GM18870 (cell line): ENCODE measurements at regions not wholly inside any gene's neighbourhood (a gene's known extent, or its start where the extent isn't known, plus 50 kb on each side); places are given as distances from the start of the nearest gene placed in this dataset.
"Not testable (repeated sequence)": the region's sequence is repeated elsewhere in the genome, so short reads cannot be mapped to it uniquely, and the experiment has no call there.

Experiments
- ATAC-seq: cut with Tn5 transposase; IDR thresholded peaks from one replicate; pipeline ENCODE4 v1.9.1; 2021; ENCODE audit warnings: moderate library complexity; ENCODE audit not compliant: unreplicated experiment

- ATAC-seq, result no peak
Observed at GRCh38 chr20:22732751-22733150, 148.4 kb upstream of the FOXA2 start.

DNA sequence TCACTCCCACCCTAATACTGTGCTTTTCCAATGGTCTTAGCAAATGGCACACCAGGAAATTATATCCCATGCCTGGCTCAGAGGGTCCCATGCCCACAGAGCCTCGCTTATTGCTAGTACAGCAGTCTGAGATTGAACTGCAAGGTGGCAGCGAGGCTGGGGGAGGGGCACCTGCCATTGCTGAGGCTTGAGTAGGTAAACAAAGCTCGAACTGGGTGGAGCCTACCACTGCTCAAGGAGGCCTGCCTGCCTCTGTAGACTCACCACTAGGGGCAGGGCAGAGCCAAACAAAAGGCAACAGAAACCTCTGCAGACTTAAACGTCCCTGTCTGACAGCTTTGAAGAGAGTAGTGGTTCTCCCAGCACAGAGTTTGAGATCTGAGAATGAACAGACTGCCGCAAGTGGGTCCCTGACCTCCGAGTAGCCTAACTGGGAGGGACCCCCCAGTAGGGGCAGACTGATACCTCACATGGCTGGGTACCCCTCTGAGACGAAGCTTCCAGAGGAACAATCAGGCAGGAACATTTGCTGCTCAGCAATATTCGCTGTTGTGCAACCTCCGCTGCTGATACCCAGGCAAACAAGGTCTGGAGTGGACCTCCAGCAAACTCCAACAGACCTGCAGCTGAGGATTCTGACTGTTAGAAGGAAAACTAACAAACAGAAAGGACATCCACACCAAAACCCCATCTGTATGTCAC, 150.7 kb upstream of the FOXA2 start:
- ATAC-seq, result not testable (repeated sequence)

GRCh38 chr20:22740829-22741228, 156.5 kb upstream of the FOXA2 start:
- no peak for ATAC-seq

DNA sequence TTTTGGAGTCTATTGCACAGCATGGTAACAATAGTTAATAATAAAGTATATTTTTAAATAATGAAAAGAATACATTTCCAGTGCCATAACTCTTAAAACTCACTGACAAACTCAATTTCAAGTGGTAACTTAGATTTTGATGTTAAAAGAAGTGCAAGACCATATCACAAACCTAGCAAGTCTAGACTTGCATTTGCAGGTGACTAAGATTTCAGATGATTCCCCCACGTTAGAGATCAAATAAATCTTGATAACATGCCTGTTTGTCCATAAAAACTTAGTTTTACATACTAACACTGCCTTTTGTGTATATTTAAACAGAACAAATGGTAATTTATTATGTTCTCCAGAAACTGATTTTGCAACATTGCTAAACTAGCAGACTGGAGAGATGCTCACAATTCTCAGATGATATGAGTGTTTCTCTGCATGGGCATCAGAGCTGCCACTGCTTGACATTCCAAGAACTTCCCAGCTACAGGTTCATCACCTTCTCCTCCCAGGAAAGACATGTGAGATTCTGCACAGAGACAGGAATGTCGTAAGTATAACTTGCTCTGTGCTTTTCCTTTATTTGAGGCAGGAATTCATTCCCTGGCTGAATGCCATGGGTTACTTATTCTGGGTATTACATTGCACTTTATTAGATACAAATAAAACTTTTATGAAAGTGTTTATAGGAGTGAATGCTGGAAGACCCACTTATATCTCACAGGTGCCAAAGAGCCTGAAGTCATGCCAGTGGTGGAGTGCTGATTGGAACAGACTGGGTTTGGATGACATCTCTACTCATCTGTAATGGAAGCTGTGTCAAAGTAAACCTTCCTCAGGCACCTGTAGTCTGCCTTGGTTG, 160.2 kb upstream of the FOXA2 start:
- ATAC-seq, result no peak

GRCh38 chr20:22745194-22745500, 160.8 kb upstream of the FOXA2 start:
- no peak for ATAC-seq

DNA sequence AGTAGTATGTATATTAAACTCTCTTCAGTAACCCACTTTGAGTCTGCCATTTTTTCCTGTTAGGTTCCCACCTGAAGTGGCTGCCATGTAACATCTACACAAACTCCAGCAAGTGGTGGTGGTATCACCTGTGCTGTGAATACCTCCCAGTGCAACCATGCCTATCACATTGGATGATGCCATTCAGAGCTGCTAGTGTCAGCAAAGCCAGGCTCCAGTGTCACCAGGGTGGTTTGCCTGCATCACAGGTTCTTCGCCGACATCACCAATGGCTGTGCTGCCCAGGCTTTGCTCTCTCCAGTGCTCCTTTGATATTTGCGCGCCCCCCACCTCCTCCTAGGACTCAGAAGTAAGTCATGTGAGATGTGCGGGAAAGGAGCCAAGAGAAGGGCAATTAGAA, 162.6 kb upstream of the FOXA2 start:
- no peak for ATAC-seq

DNA sequence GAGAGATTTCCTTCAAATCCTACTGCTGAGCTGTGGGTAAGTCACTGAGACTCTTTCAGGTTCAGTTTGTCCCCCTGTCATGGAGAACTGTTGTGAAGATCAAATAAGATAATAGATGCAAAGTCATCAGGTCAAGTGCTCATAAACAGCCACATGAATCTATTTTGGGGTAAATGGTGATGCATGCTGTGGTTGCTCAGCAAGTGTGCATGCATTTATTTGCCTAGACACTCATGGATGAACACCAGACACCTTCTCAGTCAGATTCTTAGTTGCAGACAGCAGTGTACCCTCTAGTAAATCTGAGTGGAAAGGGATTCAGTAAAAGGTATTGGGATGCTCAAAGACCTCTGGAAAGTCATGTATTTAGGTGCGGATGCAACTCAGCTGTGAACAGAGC, 168.0 kb upstream of the FOXA2 start:
- ATAC-seq, result no peak

GRCh38 chr20:22757424-22758183, 173.2 kb upstream of the FOXA2 start:
- no peak for ATAC-seq

DNA sequence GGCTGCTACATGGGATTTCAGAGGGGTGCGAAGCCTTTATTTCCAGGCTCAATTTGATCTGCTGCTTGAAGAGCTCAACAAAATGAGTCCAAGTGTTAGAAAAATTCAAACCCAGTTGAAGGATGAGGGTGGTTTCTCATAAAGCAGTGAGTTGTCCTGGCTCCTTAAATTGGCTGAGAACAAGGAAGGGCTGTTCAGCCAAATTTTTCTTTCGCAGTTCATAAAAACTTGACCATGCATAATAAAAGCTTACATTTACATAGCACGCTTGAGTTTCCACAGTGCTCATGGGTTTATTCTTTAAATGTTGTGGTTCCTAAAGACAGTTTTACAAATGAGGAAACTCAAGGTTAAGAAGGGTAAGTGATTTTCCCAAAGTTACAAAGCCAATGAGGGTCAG, 174.4 kb upstream of the FOXA2 start:
- ATAC-seq, result no peak

- ATAC-seq, result no peak
Observed at GRCh38 chr20:22762576-22763256, 178.3 kb upstream of the FOXA2 start.

DNA sequence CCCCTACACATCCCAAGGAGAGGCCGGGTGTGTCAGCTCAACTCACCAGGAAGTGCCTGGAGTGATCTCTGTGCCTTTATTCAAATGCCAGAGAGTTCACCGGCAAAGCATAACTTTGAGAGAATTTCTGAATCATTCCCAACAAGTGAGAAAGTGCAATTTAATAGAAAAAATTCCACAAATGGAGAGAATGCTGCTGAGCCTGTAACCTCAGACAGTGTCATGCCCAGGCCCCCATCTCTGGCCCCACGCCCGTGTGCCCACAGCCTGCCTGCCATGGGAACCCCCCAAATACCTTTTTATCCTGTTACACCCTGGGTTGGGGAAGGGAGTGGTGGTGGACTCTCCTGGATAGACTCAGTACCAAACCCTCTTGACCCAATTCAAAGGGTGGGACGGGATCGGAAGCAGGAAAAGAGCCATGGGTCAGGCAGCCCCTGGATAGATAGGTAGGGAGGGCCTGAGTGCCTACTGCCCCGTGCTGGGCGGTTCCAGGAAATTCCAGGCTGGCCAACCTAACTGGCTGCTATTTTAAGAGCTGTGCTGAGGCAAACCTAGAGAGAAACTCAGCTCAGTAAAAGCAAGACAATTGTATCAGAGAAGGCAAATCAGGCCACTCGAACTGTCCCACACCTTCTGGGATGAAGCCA, 179.0 kb upstream of the FOXA2 start:
- no peak for ATAC-seq

GRCh38 chr20:22768266-22769178, 184.2 kb upstream of the FOXA2 start:
- no peak for ATAC-seq

DNA sequence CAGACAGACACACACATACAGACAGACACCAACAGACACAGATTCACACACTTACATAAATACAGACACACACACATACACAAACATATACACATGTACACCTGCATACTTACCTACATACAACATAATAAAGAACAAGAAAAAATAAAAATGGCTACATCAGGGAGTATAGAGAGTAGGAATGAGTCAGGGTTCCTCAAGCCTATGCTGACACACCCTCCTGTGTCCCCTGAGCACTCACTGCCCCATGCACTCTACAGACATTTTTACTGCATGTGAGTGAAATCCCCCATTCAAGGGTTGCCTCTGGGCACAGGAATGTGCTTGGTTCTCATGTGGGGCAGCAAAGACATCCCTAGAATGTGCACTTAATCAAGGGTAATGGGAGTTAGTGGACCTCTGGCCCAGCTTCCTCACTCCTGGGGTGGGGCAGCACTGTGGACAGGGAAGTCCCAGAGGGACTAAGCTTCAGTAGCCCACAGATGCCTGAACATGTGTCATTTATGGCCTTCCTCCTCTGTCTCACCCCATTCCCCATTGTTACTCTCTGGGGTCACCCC, 185.9 kb upstream of the FOXA2 start:
- ATAC-seq, result no peak

GRCh38 chr20:22771706-22772105, 187.3 kb upstream of the FOXA2 start:
- no peak for ATAC-seq

- no peak for ATAC-seq
Observed at GRCh38 chr20:22773344-22773743, 189.0 kb upstream of the FOXA2 start.

- no peak for ATAC-seq
Observed at GRCh38 chr20:22775256-22775655, 190.9 kb upstream of the FOXA2 start.

DNA sequence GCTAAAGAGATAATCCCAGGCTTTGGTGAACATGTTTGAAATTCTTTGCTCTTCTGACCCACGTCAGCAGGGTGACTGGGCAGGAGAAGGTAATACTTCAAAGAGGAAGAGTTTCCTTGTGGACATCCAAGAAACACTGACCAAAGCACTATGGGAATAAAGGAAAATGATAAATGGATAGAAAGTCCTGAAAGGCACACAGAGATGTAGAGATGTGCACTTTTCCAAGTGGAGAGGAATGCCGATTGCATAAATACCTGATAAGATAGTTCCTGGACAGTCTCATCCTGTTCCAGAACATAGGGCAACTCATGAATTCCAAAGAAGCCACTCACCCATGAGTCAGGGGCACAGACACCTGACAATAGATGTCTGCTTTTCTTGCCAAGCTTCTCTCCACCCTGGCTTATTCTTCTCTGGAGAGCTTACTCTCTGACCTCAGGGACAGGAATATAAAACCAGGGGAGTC, 191.3 kb upstream of the FOXA2 start:
- no peak for ATAC-seq

DNA sequence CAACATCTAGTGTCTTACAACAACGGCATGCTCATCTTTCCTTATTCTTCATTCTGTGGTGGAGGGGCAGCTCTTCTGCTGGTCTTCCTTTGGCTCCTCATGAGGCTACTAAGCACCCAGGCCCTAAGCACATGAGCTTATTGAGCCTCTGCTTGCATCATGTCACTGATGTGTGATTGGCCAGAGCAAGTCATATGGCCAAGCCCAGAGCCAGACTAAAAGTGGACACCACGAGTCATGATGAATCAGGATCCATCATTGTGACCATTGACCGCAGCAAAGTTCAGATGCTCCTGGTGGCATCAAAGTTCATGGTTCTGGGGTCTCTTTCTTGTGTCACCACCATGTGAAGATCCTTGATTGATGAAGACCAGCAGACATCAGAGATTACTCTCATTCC, 192.0 kb upstream of the FOXA2 start:
- ATAC-seq, result no peak

- ATAC-seq, result no peak
Observed at GRCh38 chr20:22779878-22780277, 195.5 kb upstream of the FOXA2 start.
